ENCODE measurements at regions not wholly inside any gene's neighbourhood (a gene's known extent, or its start where the extent isn't known, plus 50 kb on each side); places are given as distances from the start of the nearest gene placed in this dataset.

- no peaks in the 10 kb centered on the region for H3K79me2 ChIP-seq (ENCODE audit: control insufficient read depth, insufficient read depth, low read length)
- no peak overlapping the region for H3K4me2 ChIP-seq (ENCODE audit: insufficient read depth, low read length)
- H3K27ac ChIP-seq (ENCODE audit: insufficient read depth, low read depth, low read length) = no peak overlapping the region
- ChIA-PET CTCF (no interaction called here), POLR2A (no interaction called here)
- H3K9ac ChIP-seq (replicated peaks; ENCODE audit: extremely low read depth, insufficient read depth, low read length) = no peak overlapping the region
- peaks cover 0 to 6% of the 10 kb centered on the region in 2 experiments for H3K27me3 ChIP-seq (ENCODE audit: control insufficient read depth in 2 of 2, insufficient read depth in 2 of 2, low read length in 2 of 2)
- no peaks in the 10 kb centered on the region for H3K9me3 ChIP-seq (replicated peaks; ENCODE audit: control insufficient read depth, insufficient read depth, low read length)
- no peaks in the 10 kb centered on the region for H4K20me1 ChIP-seq (replicated peaks; ENCODE audit: control insufficient read depth, extremely low read depth, insufficient read depth, low read length)
- H3K4me1 ChIP-seq (ENCODE audit: control insufficient read depth, extremely low read depth, insufficient read depth, low read length) = peaks cover 5% of the 10 kb centered on the region
- dilution Hi-C loops (cut with MboI; ENCODE audit: extremely low pct_ligation_motif_present, low sequenced_read_pairs) (no loop called here), intact Hi-C loops (cut with micrococcal nuclease) (no loop called here)
- FAIRE-seq (no peak), DNase-seq (ENCODE audit: low read depth, low spot score) (no peak)
- TF ChIP-seq GATA2 (IDR thresholded peaks at IDR 0.05; ENCODE audit: insufficient read depth, insufficient read length, low read depth, low read length) = no peak
- TF ChIP-seq MYC (IDR thresholded peaks at IDR 0.05; ENCODE audit: low read depth, low read length) = no peak
- TF ChIP-seq FOS (IDR thresholded peaks at IDR 0.05; ENCODE audit: borderline replicate concordance, insufficient read depth, low read length) = no peak
- TF ChIP-seq EZH2 (IDR thresholded peaks at IDR 0.05; ENCODE audit: borderline replicate concordance, low read depth, low read length, severe bottlenecking) = no peak
- TF ChIP-seq CTCF (IDR thresholded peaks at IDR 0.05; ENCODE audit: extremely low read depth in 1 of 2, insufficient read depth in 1 of 2, low read depth in 1 of 2, low read length in 2 of 2) = no peak
- no peak for TF ChIP-seq POLR2AphosphoS5 (IDR thresholded peaks at IDR 0.05; ENCODE audit: insufficient read depth, low read depth, low read length)
- no peak for TF ChIP-seq JUN (IDR thresholded peaks at IDR 0.05; ENCODE audit: borderline replicate concordance, insufficient read depth, insufficient read length, low read depth)
- no peak for TF ChIP-seq MAX (IDR thresholded peaks at IDR 0.05; ENCODE audit: insufficient read depth, insufficient read length)
- no peak for TF ChIP-seq POLR2A (IDR thresholded peaks at IDR 0.05; ENCODE audit: low read depth, low read length)
- BruUV-seq (replicated peaks) = no TSS peak
- H3K36me3 ChIP-seq (ENCODE audit: control insufficient read depth in 2 of 2, extremely low read depth in 1 of 2, insufficient read depth in 2 of 2, low read length in 2 of 2) = no peaks in the 10 kb centered on the region
- no peaks in the 10 kb centered on the region for H3K9me1 ChIP-seq (replicated peaks; ENCODE audit: control insufficient read depth, extremely low read depth, insufficient read depth, low read length)
- no peak overlapping the region for H3K4me3 ChIP-seq (replicated peaks in 1 of 3; ENCODE audit: insufficient read depth in 1 of 3, low read depth in 1 of 3, low read length in 3 of 3)
- no peak overlapping the region for H2AFZ ChIP-seq (ENCODE audit: low read depth, low read length)
These were observed 260.0 kb upstream of the CRY1 start for GRCh38 chr12:107353312-107353711.
